ENCODE measurements at regions not wholly inside any gene's neighbourhood (a gene's known extent, or its start where the extent isn't known, plus 50 kb on each side); places are given as distances from the start of the nearest gene placed in this dataset.
"Not testable (repeated sequence)": the region's sequence is repeated elsewhere in the genome, so short reads cannot be mapped to it uniquely, and the experiment has no call there.

GRCh38 chr2:95764966-95765365 is 173.2 kb downstream of the TRIM43 start:
- ATAC-seq; H3K4me1 ChIP-seq; H3K9me3 ChIP-seq; H3K4me2 ChIP-seq; H3K27ac ChIP-seq; POLR2A ChIA-PET; H3K4me3 ChIP-seq; FAIRE-seq; CTCF ChIA-PET; DNase-seq (ENCODE audit: low read depth in 1 of 2, low spot score in 1 of 2): not testable (repeated sequence)
- 41% methylated on average over 5 of the region's 6 CpGs for WGBS (ENCODE audit: missing lambda C conversion rate)

GRCh38 chr2:95765925-95766910 is 174.4 kb downstream of the TRIM43 start:
- DNase-seq (ENCODE audit: low read depth in 1 of 2, low spot score in 1 of 2); POLR2A ChIA-PET: not testable (repeated sequence)

GRCh38 chr2:95767531-95767930 is 175.7 kb downstream of the TRIM43 start:
- WGBS (ENCODE audit: missing lambda C conversion rate) = 22% methylated on average over 4 of the region's 4 CpGs
- DNase-seq (ENCODE audit: low read depth in 1 of 2, low spot score in 1 of 2); H3K9me3 ChIP-seq; FAIRE-seq; H3K4me2 ChIP-seq; H3K4me3 ChIP-seq; H3K4me1 ChIP-seq; CTCF ChIA-PET; POLR2A ChIA-PET; H3K27ac ChIP-seq; ATAC-seq: not testable (repeated sequence)

More at GRCh38 chr2:95765925-95766910, 174.4 kb downstream of the TRIM43 start:
- H3K4me2 ChIP-seq, ATAC-seq, H3K4me1 ChIP-seq, FAIRE-seq, H3K27ac ChIP-seq, CTCF ChIA-PET, H3K4me3 ChIP-seq, H3K9me3 ChIP-seq: not testable (repeated sequence)
- 63% methylated on average over 11 of the region's 11 CpGs for WGBS (ENCODE audit: missing lambda C conversion rate)

GRCh38 chr2:95767950-95768349 is 176.1 kb downstream of the TRIM43 start:
- CTCF ChIA-PET, FAIRE-seq: not testable (repeated sequence)

GRCh38 chr2:95769256-95769655 is 177.5 kb downstream of the TRIM43 start:
- FAIRE-seq; H3K4me1 ChIP-seq; H3K4me2 ChIP-seq; CTCF ChIA-PET; H3K4me3 ChIP-seq; POLR2A ChIA-PET; DNase-seq (ENCODE audit: low read depth in 1 of 2, low spot score in 1 of 2); H3K9me3 ChIP-seq; H3K27ac ChIP-seq; ATAC-seq: not testable (repeated sequence)
- 95% methylated on average over 1 of the region's 1 CpG for WGBS (ENCODE audit: missing lambda C conversion rate)

More at GRCh38 chr2:95767950-95768349, 176.1 kb downstream of the TRIM43 start:
- POLR2A ChIA-PET; ATAC-seq; DNase-seq (ENCODE audit: low read depth in 1 of 2, low spot score in 1 of 2); H3K4me1 ChIP-seq; H3K9me3 ChIP-seq; H3K4me2 ChIP-seq; H3K4me3 ChIP-seq; H3K27ac ChIP-seq: not testable (repeated sequence)
- WGBS (ENCODE audit: missing lambda C conversion rate) = 24% methylated on average over 2 of the region's 3 CpGs

GRCh38 chr2:95770726-95771125 is 178.9 kb downstream of the TRIM43 start:
- FAIRE-seq; ATAC-seq; H3K4me3 ChIP-seq; DNase-seq (ENCODE audit: low read depth in 1 of 2, low spot score in 1 of 2); H3K4me2 ChIP-seq; H3K27ac ChIP-seq; POLR2A ChIA-PET; H3K4me1 ChIP-seq; CTCF ChIA-PET; H3K9me3 ChIP-seq: not testable (repeated sequence)
- WGBS (ENCODE audit: missing lambda C conversion rate) = 44% methylated on average over 7 of the region's 9 CpGs

GRCh38 chr2:95774322-95775192 is 182.8 kb downstream of the TRIM43 start:
- H3K4me1 ChIP-seq; POLR2A ChIA-PET; FAIRE-seq; ATAC-seq; H3K27ac ChIP-seq; H3K9me3 ChIP-seq; DNase-seq (ENCODE audit: low read depth in 1 of 2, low spot score in 1 of 2); H3K4me2 ChIP-seq; CTCF ChIA-PET; H3K4me3 ChIP-seq: not testable (repeated sequence)
- 79% methylated on average over 3 of the region's 11 CpGs for WGBS (ENCODE audit: missing lambda C conversion rate)

- H3K4me2 ChIP-seq; POLR2A ChIA-PET; H3K9me3 ChIP-seq; FAIRE-seq; CTCF ChIA-PET; H3K4me1 ChIP-seq; H3K27ac ChIP-seq; H3K4me3 ChIP-seq; DNase-seq (ENCODE audit: low read depth in 1 of 2, low spot score in 1 of 2): not testable (repeated sequence)
- ATAC-seq = peak in 1 of 2 experiments; percentile 86; a peak in 3 of 6 replicates
- WGBS (ENCODE audit: missing lambda C conversion rate) = 62% methylated on average over 9 of the region's 9 CpGs
Observed at GRCh38 chr2:95775193-95775531, 183.4 kb downstream of the TRIM43 start.
